ENCODE measurements at regions not wholly inside any gene's neighbourhood (a gene's known extent, or its start where the extent isn't known, plus 50 kb on each side); places are given as distances from the start of the nearest gene placed in this dataset.
"Not testable (repeated sequence)": the region's sequence is repeated elsewhere in the genome, so short reads cannot be mapped to it uniquely, and the experiment has no call there.

DNA sequence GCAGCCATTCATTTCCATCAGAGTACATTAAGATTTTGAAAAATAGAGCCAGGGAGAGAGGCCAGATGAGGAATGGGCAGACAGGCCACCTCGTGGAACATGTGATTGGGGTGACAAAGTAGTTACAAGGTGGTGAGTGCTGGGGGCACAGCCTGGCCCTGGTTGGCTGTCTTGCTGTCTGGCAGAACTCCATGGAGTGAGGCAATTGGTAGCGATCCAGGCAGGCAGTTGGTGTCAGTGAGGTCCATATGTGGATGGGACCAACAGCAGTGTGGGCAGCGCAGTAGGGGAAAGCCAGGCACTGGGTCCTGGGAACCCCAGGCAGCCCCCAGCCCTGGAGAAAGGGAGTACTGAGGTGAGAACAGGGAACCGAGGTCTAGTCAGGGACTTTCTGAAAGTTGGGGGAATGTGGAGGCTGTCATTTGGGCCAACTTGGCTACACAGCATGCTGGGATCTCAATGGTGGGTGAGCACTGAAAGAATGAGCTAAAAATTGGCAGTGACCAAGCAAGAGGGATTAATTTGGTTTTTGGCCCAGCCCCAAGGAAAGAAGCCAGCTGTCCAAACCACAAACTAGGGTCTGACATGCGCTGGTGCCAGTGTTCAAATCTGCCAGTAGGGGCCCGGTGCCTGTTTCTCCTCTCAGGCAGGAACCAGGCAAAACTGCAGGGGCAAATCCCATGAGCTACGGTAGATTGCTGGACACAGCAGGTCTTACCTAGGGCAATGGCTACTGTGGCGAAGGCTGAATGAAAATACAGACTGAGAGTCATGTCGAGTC lies 61.4 kb upstream of the E2F3 start:
- Histone ChIP-seq H3K4me1 (ENCODE audit: low read depth, poor library complexity, severe bottlenecking) (no peaks in the 10 kb centered on the region), H3K36me3 (ENCODE audit: insufficient read depth) (no peaks in the 10 kb centered on the region), H2AFZ (ENCODE audit: low read depth) (no peak overlapping the region), H3K79me2 (ENCODE audit: insufficient read depth, low read depth) (no peaks in the 10 kb centered on the region), H3K4me2 (no peak overlapping the region), H4K20me1 (ENCODE audit: insufficient read depth) (no peaks in the 10 kb centered on the region), H3K27me3 (ENCODE audit: insufficient read depth, low read depth) (no peaks in the 10 kb centered on the region), H3K27ac (no peak overlapping the region), H3K4me3 (IDR thresholded peaks at IDR 0.05; ENCODE audit: insufficient read depth, low read depth, low read length) (no peak overlapping the region), H3K9ac (no peak overlapping the region)
- TF ChIP-seq CTCF (conservative IDR thresholded peaks at IDR 0.05; ENCODE audit: low read depth, low read length) = no peak

GRCh38 chr6:20341096-20341495 lies 60.6 kb upstream of the E2F3 start:
- no peaks in the 10 kb centered on the region for H3K36me3 ChIP-seq (ENCODE audit: insufficient read depth)
- H3K27ac ChIP-seq = no peak overlapping the region
- no peak for TF ChIP-seq CTCF (conservative IDR thresholded peaks at IDR 0.05; ENCODE audit: low read depth, low read length)
- H3K79me2 ChIP-seq (ENCODE audit: insufficient read depth, low read depth) = no peaks in the 10 kb centered on the region
- no peak overlapping the region for H3K9ac ChIP-seq
- no peaks in the 10 kb centered on the region for H4K20me1 ChIP-seq (ENCODE audit: insufficient read depth)
- H3K27me3 ChIP-seq (ENCODE audit: insufficient read depth, low read depth) = no peaks in the 10 kb centered on the region
- H3K4me2 ChIP-seq = no peak overlapping the region
- H3K4me3 ChIP-seq (IDR thresholded peaks at IDR 0.05; ENCODE audit: insufficient read depth, low read depth, low read length) = no peak overlapping the region
- H3K4me1 ChIP-seq (ENCODE audit: low read depth, poor library complexity, severe bottlenecking) = no peaks in the 10 kb centered on the region
- no peak overlapping the region for H2AFZ ChIP-seq (ENCODE audit: low read depth)

- no peak overlapping the region for H2AFZ ChIP-seq (ENCODE audit: low read depth)
- no peaks in the 10 kb centered on the region for H3K36me3 ChIP-seq (ENCODE audit: insufficient read depth)
- no peak overlapping the region for H3K4me3 ChIP-seq (IDR thresholded peaks at IDR 0.05; ENCODE audit: insufficient read depth, low read depth, low read length)
- TF ChIP-seq CTCF (conservative IDR thresholded peaks at IDR 0.05; ENCODE audit: low read depth, low read length) = no peak
- H3K4me1 ChIP-seq (ENCODE audit: low read depth, poor library complexity, severe bottlenecking) = no peaks in the 10 kb centered on the region
- H3K4me2 ChIP-seq = no peak overlapping the region
- H3K27ac ChIP-seq = no peak overlapping the region
- H3K79me2 ChIP-seq (ENCODE audit: insufficient read depth, low read depth) = no peaks in the 10 kb centered on the region
- no peaks in the 10 kb centered on the region for H4K20me1 ChIP-seq (ENCODE audit: insufficient read depth)
- no peak overlapping the region for H3K9ac ChIP-seq
- H3K27me3 ChIP-seq (ENCODE audit: insufficient read depth, low read depth) = no peaks in the 10 kb centered on the region
Measured at GRCh38 chr6:20341564-20341963, 60.1 kb upstream of the E2F3 start.

GRCh38 chr6:20346948-20347347 lies 54.7 kb upstream of the E2F3 start:
- not testable (repeated sequence) for H3K27ac ChIP-seq; H3K36me3 ChIP-seq (ENCODE audit: insufficient read depth); H3K4me2 ChIP-seq; H3K79me2 ChIP-seq (ENCODE audit: insufficient read depth, low read depth); H3K4me1 ChIP-seq (ENCODE audit: low read depth, poor library complexity, severe bottlenecking); H3K9ac ChIP-seq; H2AFZ ChIP-seq (ENCODE audit: low read depth); H3K4me3 ChIP-seq (IDR thresholded peaks at IDR 0.05; ENCODE audit: insufficient read depth, low read depth, low read length); H4K20me1 ChIP-seq (ENCODE audit: insufficient read depth); H3K27me3 ChIP-seq (ENCODE audit: insufficient read depth, low read depth)

- H3K4me3 ChIP-seq (IDR thresholded peaks at IDR 0.05; ENCODE audit: insufficient read depth, low read depth, low read length) = no peak overlapping the region
- no peaks in the 10 kb centered on the region for H3K4me1 ChIP-seq (ENCODE audit: low read depth, poor library complexity, severe bottlenecking)
- H4K20me1 ChIP-seq (ENCODE audit: insufficient read depth) = no peaks in the 10 kb centered on the region
- TF ChIP-seq CTCF (conservative IDR thresholded peaks at IDR 0.05; ENCODE audit: low read depth, low read length) = no peak
- H3K4me2 ChIP-seq = no peak overlapping the region
- no peaks in the 10 kb centered on the region for H3K27me3 ChIP-seq (ENCODE audit: insufficient read depth, low read depth)
- H3K27ac ChIP-seq = no peak overlapping the region
- no peak overlapping the region for H2AFZ ChIP-seq (ENCODE audit: low read depth)
- H3K36me3 ChIP-seq (ENCODE audit: insufficient read depth) = no peaks in the 10 kb centered on the region
- H3K79me2 ChIP-seq (ENCODE audit: insufficient read depth, low read depth) = no peaks in the 10 kb centered on the region
- no peak overlapping the region for H3K9ac ChIP-seq
Measured at GRCh38 chr6:20348041-20348440, 53.6 kb upstream of the E2F3 start.

All from KMS-11 (cell line).